ENCODE measurements at regions not wholly inside any gene's neighbourhood (a gene's known extent, or its start where the extent isn't known, plus 50 kb on each side); places are given as distances from the start of the nearest gene placed in this dataset.

- TF ChIP-seq AKNA (CRISPR knock-in tag; IDR thresholded peaks at IDR 0.05; ENCODE audit: borderline replicate concordance) (no peak), ZSCAN5A (CRISPR knock-in tag; IDR thresholded peaks at IDR 0.05; ENCODE audit: borderline replicate concordance) (no peak), DMTF1 (CRISPR knock-in tag; IDR thresholded peaks at IDR 0.05) (no peak), BORCS8-MEF2B (CRISPR knock-in tag; IDR thresholded peaks at IDR 0.05) (no peak), HNRNPH1 (optimal IDR thresholded peaks at IDR 0.05; ENCODE audit: low read depth, low read length) (no peak), NKX3-1 (CRISPR knock-in tag; IDR thresholded peaks at IDR 0.05) (no peak), MTA3 (CRISPR knock-in tag; IDR thresholded peaks at IDR 0.05) (no peak), PHF21A (CRISPR knock-in tag; IDR thresholded peaks at IDR 0.05) (no peak), ZNF180 (CRISPR knock-in tag; IDR thresholded peaks at IDR 0.05; ENCODE audit: borderline replicate concordance, low read depth) (no peak), NFYC (CRISPR knock-in tag; IDR thresholded peaks at IDR 0.05) (peak; percentile 75), KAT8 (CRISPR knock-in tag; IDR thresholded peaks at IDR 0.05) (no peak; the same call in 1 of the 2 replicates), ZNF543 (CRISPR knock-in tag; IDR thresholded peaks at IDR 0.05) (no peak), PAF1 (CRISPR knock-in tag; IDR thresholded peaks at IDR 0.05) (no peak), HOMEZ (CRISPR knock-in tag; IDR thresholded peaks at IDR 0.05; ENCODE audit: low read depth) (0 out of 2 replicates have a peak, but pooled peaks have one; percentile 11), SIX4 (CRISPR knock-in tag; IDR thresholded peaks at IDR 0.05) (peak; percentile 73; the same call in 1 of the 2 replicates), ZBTB26 (CRISPR knock-in tag; IDR thresholded peaks at IDR 0.05; ENCODE audit: borderline replicate concordance) (no peak), ZNF414 (CRISPR knock-in tag; IDR thresholded peaks at IDR 0.05) (no peak)
Observed at GRCh38 chr11:13135385-13136271, 126.5 kb downstream of the RASSF10 start (continued).

All from HepG2 (cell line).